ENCODE measurements at regions not wholly inside any gene's neighbourhood (a gene's known extent, or its start where the extent isn't known, plus 50 kb on each side); places are given as distances from the start of the nearest gene placed in this dataset.

DNA sequence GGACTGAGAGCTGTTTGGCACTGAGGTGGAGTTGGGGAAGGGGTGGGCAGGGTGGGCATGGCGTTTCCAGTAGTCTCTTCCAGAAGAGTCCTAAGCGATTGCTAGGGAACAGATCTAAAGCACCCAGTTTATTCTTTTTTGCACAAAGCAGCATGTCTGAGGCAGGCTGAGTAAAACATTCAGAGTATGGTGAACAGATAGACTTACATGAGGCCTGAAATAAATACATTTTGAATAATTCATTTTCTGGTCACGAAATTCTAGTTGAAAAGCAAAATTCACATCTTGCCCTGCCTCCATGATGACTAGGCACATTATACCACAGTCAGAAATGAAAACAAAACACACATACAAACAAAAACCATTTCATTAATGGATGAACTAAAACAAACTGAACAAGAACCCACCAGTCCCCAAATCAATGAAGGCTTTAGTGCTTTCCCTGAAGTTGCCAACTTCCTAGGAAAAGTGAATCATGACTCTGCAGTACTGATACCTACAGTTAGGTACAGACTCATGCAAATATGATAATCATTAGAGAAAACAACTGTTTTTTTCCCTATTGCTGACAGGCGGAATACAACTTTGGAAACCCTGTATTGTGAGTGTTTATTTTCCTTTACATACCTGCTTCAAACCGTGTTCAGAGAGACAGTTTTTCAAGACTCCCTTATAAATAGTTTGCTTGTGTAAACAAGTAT lies 702.9 kb upstream of the POU3F2 start:
- Histone ChIP-seq H3K27ac (ENCODE audit: low read depth, low read length) (no peak overlapping the region), H3K27me3 (ENCODE audit: insufficient read depth, low read length) (peaks cover 3% of the 10 kb centered on the region; the same call in 1 of the 2 replicates), H3K9me3 (ENCODE audit: control insufficient read depth in 1 of 2, insufficient read depth in 1 of 2, low read depth in 1 of 2, low read length in 2 of 2) (no peaks in the 10 kb centered on the region), H3K79me2 (ENCODE audit: insufficient read depth, low read length) (no peaks in the 10 kb centered on the region), H4K20me1 (ENCODE audit: insufficient read depth) (no peaks in the 10 kb centered on the region), H3K4me1 (ENCODE audit: control insufficient read depth in 1 of 2, insufficient read depth in 2 of 2, low read length in 2 of 2) (no peaks in the 10 kb centered on the region), H3K9me2 (ENCODE audit: insufficient read depth) (no peaks in the 10 kb centered on the region), H2AFZ (ENCODE audit: low read depth, low read length, poor library complexity, severe bottlenecking) (no peak overlapping the region), H3K4me3 (replicated peaks in 1 of 2; ENCODE audit: low read depth in 1 of 2, low read length in 2 of 2) (no peak overlapping the region), H3K4me2 (ENCODE audit: low read length) (no peak overlapping the region), H3K9ac (ENCODE audit: low read length) (no peak overlapping the region), H3K36me3 (ENCODE audit: control insufficient read depth in 1 of 2, insufficient read depth in 2 of 2, low read length in 2 of 2) (no peaks in the 10 kb centered on the region)
- DNase-seq (ENCODE audit: low read depth, low spot score), result no peak
- RAD21 ChIA-PET (ENCODE audit: low non-redundant PET in 1 of 2, low total read pairs in 2 of 2, uncharacterized antibody in 2 of 2, unreplicated experiment in 2 of 2), result no interaction called here
- CTCF ChIA-PET, result no interaction called here
- no peak for ATAC-seq
- intact Hi-C loops (cut with micrococcal nuclease), result no loop called here
- POLR2A ChIA-PET, result no interaction called here
- no TSS peak for BruUV-seq (replicated peaks)
- TF ChIP-seq EZH2phosphoT487 (IDR thresholded peaks at IDR 0.05; ENCODE audit: borderline replicate concordance) (no peak), SP1 (IDR thresholded peaks at IDR 0.05; ENCODE audit: low read depth) (no peak), ELF1 (IDR thresholded peaks at IDR 0.05; ENCODE audit: borderline replicate concordance, low read depth) (no peak), TCF7L2 (IDR thresholded peaks at IDR 0.05; ENCODE audit: borderline replicate concordance, extremely low read depth, insufficient read depth, insufficient read length) (no peak), CBX3 (IDR thresholded peaks at IDR 0.05; ENCODE audit: low read depth) (no peak), YY1 (IDR thresholded peaks at IDR 0.05; ENCODE audit: extremely low read depth, insufficient replicate concordance, low read depth, low read length) (no peak), ZFX (IDR thresholded peaks at IDR 0.05) (no peak), POLR2A (IDR thresholded peaks at IDR 0.05; ENCODE audit: borderline replicate concordance, extremely low read depth, insufficient read depth, insufficient read length) (no peak), POLR2AphosphoS5 (IDR thresholded peaks at IDR 0.05; ENCODE audit: low read depth, low read length) (no peak), ZNF274 (IDR thresholded peaks at IDR 0.05; ENCODE audit: low read depth, low read length) (no peak), EZH2 (IDR thresholded peaks at IDR 0.05) (no peak), SRF (IDR thresholded peaks at IDR 0.05; ENCODE audit: low read depth) (no peak), CEBPB (IDR thresholded peaks at IDR 0.05; ENCODE audit: low read depth) (no peak)
- TF ChIP-seq, protein P1, sequence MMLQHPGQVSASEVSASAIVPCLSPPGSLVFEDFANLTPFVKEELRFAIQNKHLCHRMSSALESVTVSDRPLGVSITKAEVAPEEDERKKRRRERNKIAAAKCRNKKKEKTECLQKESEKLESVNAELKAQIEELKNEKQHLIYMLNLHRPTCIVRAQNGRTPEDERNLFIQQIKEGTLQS (IDR thresholded peaks at IDR 0.05), result no peak
- TF ChIP-seq, protein P2, sequence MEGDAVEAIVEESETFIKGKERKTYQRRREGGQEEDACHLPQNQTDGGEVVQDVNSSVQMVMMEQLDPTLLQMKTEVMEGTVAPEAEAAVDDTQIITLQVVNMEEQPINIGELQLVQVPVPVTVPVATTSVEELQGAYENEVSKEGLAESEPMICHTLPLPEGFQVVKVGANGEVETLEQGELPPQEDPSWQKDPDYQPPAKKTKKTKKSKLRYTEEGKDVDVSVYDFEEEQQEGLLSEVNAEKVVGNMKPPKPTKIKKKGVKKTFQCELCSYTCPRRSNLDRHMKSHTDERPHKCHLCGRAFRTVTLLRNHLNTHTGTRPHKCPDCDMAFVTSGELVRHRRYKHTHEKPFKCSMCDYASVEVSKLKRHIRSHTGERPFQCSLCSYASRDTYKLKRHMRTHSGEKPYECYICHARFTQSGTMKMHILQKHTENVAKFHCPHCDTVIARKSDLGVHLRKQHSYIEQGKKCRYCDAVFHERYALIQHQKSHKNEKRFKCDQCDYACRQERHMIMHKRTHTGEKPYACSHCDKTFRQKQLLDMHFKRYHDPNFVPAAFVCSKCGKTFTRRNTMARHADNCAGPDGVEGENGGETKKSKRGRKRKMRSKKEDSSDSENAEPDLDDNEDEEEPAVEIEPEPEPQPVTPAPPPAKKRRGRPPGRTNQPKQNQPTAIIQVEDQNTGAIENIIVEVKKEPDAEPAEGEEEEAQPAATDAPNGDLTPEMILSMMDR (IDR thresholded peaks at IDR 0.05 in 2 of 3, conservative IDR thresholded peaks at IDR 0.05 in 1 of 3; ENCODE audit: borderline replicate concordance in 1 of 3, insufficient read depth in 1 of 3, low read depth in 2 of 3, low read length in 2 of 3), result no peak
- TF ChIP-seq, protein P3, sequence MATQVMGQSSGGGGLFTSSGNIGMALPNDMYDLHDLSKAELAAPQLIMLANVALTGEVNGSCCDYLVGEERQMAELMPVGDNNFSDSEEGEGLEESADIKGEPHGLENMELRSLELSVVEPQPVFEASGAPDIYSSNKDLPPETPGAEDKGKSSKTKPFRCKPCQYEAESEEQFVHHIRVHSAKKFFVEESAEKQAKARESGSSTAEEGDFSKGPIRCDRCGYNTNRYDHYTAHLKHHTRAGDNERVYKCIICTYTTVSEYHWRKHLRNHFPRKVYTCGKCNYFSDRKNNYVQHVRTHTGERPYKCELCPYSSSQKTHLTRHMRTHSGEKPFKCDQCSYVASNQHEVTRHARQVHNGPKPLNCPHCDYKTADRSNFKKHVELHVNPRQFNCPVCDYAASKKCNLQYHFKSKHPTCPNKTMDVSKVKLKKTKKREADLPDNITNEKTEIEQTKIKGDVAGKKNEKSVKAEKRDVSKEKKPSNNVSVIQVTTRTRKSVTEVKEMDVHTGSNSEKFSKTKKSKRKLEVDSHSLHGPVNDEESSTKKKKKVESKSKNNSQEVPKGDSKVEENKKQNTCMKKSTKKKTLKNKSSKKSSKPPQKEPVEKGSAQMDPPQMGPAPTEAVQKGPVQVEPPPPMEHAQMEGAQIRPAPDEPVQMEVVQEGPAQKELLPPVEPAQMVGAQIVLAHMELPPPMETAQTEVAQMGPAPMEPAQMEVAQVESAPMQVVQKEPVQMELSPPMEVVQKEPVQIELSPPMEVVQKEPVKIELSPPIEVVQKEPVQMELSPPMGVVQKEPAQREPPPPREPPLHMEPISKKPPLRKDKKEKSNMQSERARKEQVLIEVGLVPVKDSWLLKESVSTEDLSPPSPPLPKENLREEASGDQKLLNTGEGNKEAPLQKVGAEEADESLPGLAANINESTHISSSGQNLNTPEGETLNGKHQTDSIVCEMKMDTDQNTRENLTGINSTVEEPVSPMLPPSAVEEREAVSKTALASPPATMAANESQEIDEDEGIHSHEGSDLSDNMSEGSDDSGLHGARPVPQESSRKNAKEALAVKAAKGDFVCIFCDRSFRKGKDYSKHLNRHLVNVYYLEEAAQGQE (IDR thresholded peaks at IDR 0.05; ENCODE audit: low read depth), result no peak
- TF ChIP-seq, protein P4, sequence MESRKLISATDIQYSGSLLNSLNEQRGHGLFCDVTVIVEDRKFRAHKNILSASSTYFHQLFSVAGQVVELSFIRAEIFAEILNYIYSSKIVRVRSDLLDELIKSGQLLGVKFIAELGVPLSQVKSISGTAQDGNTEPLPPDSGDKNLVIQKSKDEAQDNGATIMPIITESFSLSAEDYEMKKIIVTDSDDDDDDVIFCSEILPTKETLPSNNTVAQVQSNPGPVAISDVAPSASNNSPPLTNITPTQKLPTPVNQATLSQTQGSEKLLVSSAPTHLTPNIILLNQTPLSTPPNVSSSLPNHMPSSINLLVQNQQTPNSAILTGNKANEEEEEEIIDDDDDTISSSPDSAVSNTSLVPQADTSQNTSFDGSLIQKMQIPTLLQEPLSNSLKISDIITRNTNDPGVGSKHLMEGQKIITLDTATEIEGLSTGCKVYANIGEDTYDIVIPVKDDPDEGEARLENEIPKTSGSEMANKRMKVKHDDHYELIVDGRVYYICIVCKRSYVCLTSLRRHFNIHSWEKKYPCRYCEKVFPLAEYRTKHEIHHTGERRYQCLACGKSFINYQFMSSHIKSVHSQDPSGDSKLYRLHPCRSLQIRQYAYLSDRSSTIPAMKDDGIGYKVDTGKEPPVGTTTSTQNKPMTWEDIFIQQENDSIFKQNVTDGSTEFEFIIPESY (IDR thresholded peaks at IDR 0.05; ENCODE audit: extremely low read depth, insufficient replicate concordance, low read length), result no peak

All from HCT116 (cell line).